OCI-LY3 (cell line): ENCODE measurements at regions not wholly inside any gene's neighbourhood (a gene's known extent, or its start where the extent isn't known, plus 50 kb on each side); places are given as distances from the start of the nearest gene placed in this dataset.

Experiments used
- H2AFZ ChIP-seq: fragments of 200-600, 300-600 bp; shearing (Covaris generic); 2 replicates; pipeline ENCODE4 v1.6.0; 2014; ENCODE audit warnings: antibody characterized with exemption, low read depth, low read length
- H3K27ac ChIP-seq: fragments of 200-600, 300-600 bp; sonication (generic); 2 replicates; pipeline ENCODE4 v1.5.1; 2014; ENCODE audit warnings: mild to moderate bottlenecking, low read length, moderate library complexity, mixed read lengths
- H3K27me3 ChIP-seq: fragments of 200-600, 300-600 bp; sonication (generic); 2 replicates; pipeline ENCODE4 v1.6.1; 2014; ENCODE audit warnings: low read depth, low read length, mixed read lengths
- H3K36me3 ChIP-seq: fragments of 200-600, 300-600 bp; sonication (generic); replicated peaks from 2 replicates; pipeline ENCODE3; 2014; ENCODE audit warnings: low read depth, low read length, mixed read lengths
- H3K4me1 ChIP-seq: fragments of 300-600, 200-600 bp; sonication (generic); 2 replicates; pipeline ENCODE4 v1.6.1; 2014; ENCODE audit warnings: low read length, mixed read lengths
- H3K4me2 ChIP-seq: fragments of 200-600, 300-600 bp; sonication (generic); 2 replicates; pipeline ENCODE4 v1.6.1; 2014; ENCODE audit warnings: low read length, mixed read lengths
- H3K4me3 ChIP-seq: fragments of 300-600, 200-600 bp; sonication (generic); 2 replicates; pipeline ENCODE4 v1.5.1; 2014; ENCODE audit warnings: antibody characterized with exemption, mild to moderate bottlenecking, low read length, moderate library complexity
- H3K79me2 ChIP-seq: fragments of 300-600, 200-600 bp; shearing (Covaris generic); 2 replicates; pipeline ENCODE4 v1.6.1; 2014; ENCODE audit warnings: mild to moderate bottlenecking, low read length, mixed read lengths
- H3K9ac ChIP-seq: fragments of 300-600, 200-600 bp; shearing (Covaris generic); 2 replicates; pipeline ENCODE4 v1.6.0; 2014; ENCODE audit warnings: mild to moderate bottlenecking, low read length, moderate library complexity
- H3K9me3 ChIP-seq: fragments of 200-600, 300-600 bp; shearing (Covaris generic); 2 replicates; pipeline ENCODE4 v1.6.1; 2014; ENCODE audit warnings: low read length, mixed read lengths; ENCODE audit not compliant: insufficient read depth
- H4K20me1 ChIP-seq: fragments of 200-600, 300-600 bp; sonication (generic); 2 replicates; pipeline ENCODE4 v1.6.1; 2016; ENCODE audit warnings: low read length, mixed read lengths; ENCODE audit not compliant: insufficient read depth
- CTCF ChIP-seq: fragments of 200-600, 300-600 bp; sonication (generic); IDR thresholded peaks from 2 replicates; pipeline ENCODE4 v1.5.1; 2014; ENCODE audit warnings: antibody characterized with exemption, low read length, low read depth
- EZH2phosphoT487 ChIP-seq: fragments of 200-600 bp; shearing (Covaris generic); IDR thresholded peaks from 2 replicates; pipeline ENCODE4 v1.6.1; 2018; ENCODE audit warnings: antibody characterized with exemption, mixed run types, low read depth

GRCh38 chrX:142149919-142150318 is 55.2 kb downstream of the MAGEC2 start:
- Histone ChIP-seq H3K27me3 (no peaks in the 10 kb centered on the region), H3K4me1 (no peaks in the 10 kb centered on the region), H3K79me2 (no peaks in the 10 kb centered on the region), H3K36me3 (no peaks in the 10 kb centered on the region), H3K4me3 (no peak overlapping the region), H3K4me2 (no peak overlapping the region), H2AFZ (no peak overlapping the region), H3K9ac (no peak overlapping the region), H3K9me3 (no peaks in the 10 kb centered on the region), H3K27ac (no peak overlapping the region), H4K20me1 (no peaks in the 10 kb centered on the region)
- TF ChIP-seq EZH2phosphoT487 (no peak), CTCF (no peak)

GRCh38 chrX:142134533-142134932 is 70.6 kb downstream of the MAGEC2 start:
- no peak overlapping the region for H3K9ac ChIP-seq
- H2AFZ ChIP-seq: no peak overlapping the region
- H3K27ac ChIP-seq: no peak overlapping the region
- no peaks in the 10 kb centered on the region for H3K36me3 ChIP-seq
- H3K27me3 ChIP-seq: no peaks in the 10 kb centered on the region
- H3K9me3 ChIP-seq: no peaks in the 10 kb centered on the region
- H4K20me1 ChIP-seq: no peaks in the 10 kb centered on the region
- no peak overlapping the region for H3K4me2 ChIP-seq
- TF ChIP-seq EZH2phosphoT487 (no peak), CTCF (no peak)
- no peak overlapping the region for H3K4me3 ChIP-seq
- H3K79me2 ChIP-seq: no peaks in the 10 kb centered on the region
- no peaks in the 10 kb centered on the region for H3K4me1 ChIP-seq

- no peak overlapping the region for H3K9ac ChIP-seq
- no peaks in the 10 kb centered on the region for H3K27me3 ChIP-seq
- H3K9me3 ChIP-seq: no peaks in the 10 kb centered on the region
- no peaks in the 10 kb centered on the region for H4K20me1 ChIP-seq
- no peak overlapping the region for H3K4me3 ChIP-seq
- H3K4me1 ChIP-seq: peaks cover 9% of the 10 kb centered on the region
- H3K36me3 ChIP-seq: no peaks in the 10 kb centered on the region
- H3K4me2 ChIP-seq: no peak overlapping the region
- H3K79me2 ChIP-seq: no peaks in the 10 kb centered on the region
- no peak overlapping the region for H2AFZ ChIP-seq
- TF ChIP-seq EZH2phosphoT487 (no peak), CTCF (no peak)
- H3K27ac ChIP-seq: no peak overlapping the region
Observed at GRCh38 chrX:142096253-142096652, 108.8 kb downstream of the MAGEC2 start.

GRCh38 chrX:142095651-142096245 is 109.3 kb downstream of the MAGEC2 start:
- Histone ChIP-seq H3K27ac (no peak overlapping the region), H3K36me3 (no peaks in the 10 kb centered on the region), H3K4me1 (peaks cover 13% of the 10 kb centered on the region), H3K9me3 (no peaks in the 10 kb centered on the region), H3K27me3 (no peaks in the 10 kb centered on the region), H3K4me2 (no peak overlapping the region), H3K9ac (no peak overlapping the region), H3K79me2 (no peaks in the 10 kb centered on the region), H3K4me3 (no peak overlapping the region), H2AFZ (no peak overlapping the region), H4K20me1 (no peaks in the 10 kb centered on the region)
- TF ChIP-seq CTCF (no peak), EZH2phosphoT487 (no peak)
